ENCODE measurements at regions not wholly inside any gene's neighbourhood (a gene's known extent, or its start where the extent isn't known, plus 50 kb on each side); places are given as distances from the start of the nearest gene placed in this dataset.

GRCh38 chr9:134509281-134509680 lies 132.3 kb upstream of the COL5A1 start:
- no peak for DNase-seq (ENCODE audit: extremely low spot score)
- ChIA-PET CTCF (no interaction called here), POLR2A (no interaction called here)
- TF ChIP-seq SP1 (IDR thresholded peaks at IDR 0.05) (no peak), ARNT (IDR thresholded peaks at IDR 0.05) (no peak), NFRKB (IDR thresholded peaks at IDR 0.05) (no peak), CTBP1 (IDR thresholded peaks at IDR 0.05; ENCODE audit: borderline replicate concordance) (no peak), ZNF384 (IDR thresholded peaks at IDR 0.05) (no peak), L3MBTL2 (conservative IDR thresholded peaks at IDR 0.05) (no peak), HDGF (IDR thresholded peaks at IDR 0.05; ENCODE audit: borderline replicate concordance) (no peak), ELF4 (IDR thresholded peaks at IDR 0.05) (no peak), TARDBP (IDR thresholded peaks at IDR 0.05) (no peak), SUZ12 (IDR thresholded peaks at IDR 0.05) (no peak), FOXA1 (IDR thresholded peaks at IDR 0.05) (no peak), FOXM1 (IDR thresholded peaks at IDR 0.05; ENCODE audit: borderline replicate concordance) (no peak)
- TF ChIP-seq, protein P1, sequence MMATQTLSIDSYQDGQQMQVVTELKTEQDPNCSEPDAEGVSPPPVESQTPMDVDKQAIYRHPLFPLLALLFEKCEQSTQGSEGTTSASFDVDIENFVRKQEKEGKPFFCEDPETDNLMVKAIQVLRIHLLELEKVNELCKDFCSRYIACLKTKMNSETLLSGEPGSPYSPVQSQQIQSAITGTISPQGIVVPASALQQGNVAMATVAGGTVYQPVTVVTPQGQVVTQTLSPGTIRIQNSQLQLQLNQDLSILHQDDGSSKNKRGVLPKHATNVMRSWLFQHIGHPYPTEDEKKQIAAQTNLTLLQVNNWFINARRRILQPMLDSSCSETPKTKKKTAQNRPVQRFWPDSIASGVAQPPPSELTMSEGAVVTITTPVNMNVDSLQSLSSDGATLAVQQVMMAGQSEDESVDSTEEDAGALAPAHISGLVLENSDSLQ (IDR thresholded peaks at IDR 0.05) = no peak

DNA sequence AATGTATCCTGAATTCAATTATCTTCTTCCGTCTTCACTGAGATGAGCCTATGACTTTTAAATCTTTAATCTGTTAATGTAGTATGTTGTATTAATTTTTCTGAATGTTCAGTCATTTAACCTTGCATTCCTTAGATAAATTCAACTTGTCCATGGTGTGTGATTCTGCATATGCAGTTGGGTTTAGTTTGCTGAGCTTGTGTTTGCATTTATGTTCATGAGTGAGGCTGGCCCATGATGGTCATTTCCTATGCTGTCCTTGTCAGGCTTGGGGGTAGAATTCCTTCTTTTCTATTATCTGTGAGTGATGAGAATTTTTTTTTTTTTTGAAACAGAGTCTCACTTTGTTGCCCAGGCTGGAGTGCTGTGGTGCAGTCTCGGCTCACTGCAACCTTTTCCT lies 131.8 kb upstream of the COL5A1 start:
- CTCF ChIA-PET = no interaction called here
- no peak for TF ChIP-seq TARDBP (IDR thresholded peaks at IDR 0.05)
- POLR2A ChIA-PET = no interaction called here
- DNase-seq (ENCODE audit: extremely low spot score) = no peak

DNA sequence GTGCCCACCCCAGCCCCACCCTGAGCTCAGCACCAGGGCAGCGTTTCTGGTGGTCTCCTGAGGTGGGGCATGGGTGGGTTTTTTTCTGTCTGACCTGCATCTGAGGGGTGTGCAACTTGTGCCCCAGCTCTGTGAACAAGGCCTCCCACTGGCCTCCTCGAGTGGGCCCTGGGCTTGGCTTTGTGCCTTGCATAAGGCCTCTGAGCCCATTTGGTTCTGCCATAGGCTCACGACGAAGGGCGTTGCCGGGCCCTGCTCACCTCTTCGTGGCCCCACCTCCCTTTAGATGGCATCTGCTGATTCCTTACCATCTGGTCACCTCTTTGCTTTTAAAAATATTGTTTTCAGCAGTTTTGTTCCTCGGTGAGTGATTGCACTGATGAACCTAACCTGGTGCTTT lies 127.1 kb upstream of the COL5A1 start:
- ChIA-PET POLR2A (no interaction called here), CTCF (no interaction called here)
- DNase-seq (ENCODE audit: extremely low spot score) = no peak
- TF ChIP-seq ZNF384 (IDR thresholded peaks at IDR 0.05) (no peak), SP1 (IDR thresholded peaks at IDR 0.05) (no peak), CTBP1 (IDR thresholded peaks at IDR 0.05; ENCODE audit: borderline replicate concordance) (no peak)
- TF ChIP-seq, protein P1 (IDR thresholded peaks at IDR 0.05) = no peak

DNA sequence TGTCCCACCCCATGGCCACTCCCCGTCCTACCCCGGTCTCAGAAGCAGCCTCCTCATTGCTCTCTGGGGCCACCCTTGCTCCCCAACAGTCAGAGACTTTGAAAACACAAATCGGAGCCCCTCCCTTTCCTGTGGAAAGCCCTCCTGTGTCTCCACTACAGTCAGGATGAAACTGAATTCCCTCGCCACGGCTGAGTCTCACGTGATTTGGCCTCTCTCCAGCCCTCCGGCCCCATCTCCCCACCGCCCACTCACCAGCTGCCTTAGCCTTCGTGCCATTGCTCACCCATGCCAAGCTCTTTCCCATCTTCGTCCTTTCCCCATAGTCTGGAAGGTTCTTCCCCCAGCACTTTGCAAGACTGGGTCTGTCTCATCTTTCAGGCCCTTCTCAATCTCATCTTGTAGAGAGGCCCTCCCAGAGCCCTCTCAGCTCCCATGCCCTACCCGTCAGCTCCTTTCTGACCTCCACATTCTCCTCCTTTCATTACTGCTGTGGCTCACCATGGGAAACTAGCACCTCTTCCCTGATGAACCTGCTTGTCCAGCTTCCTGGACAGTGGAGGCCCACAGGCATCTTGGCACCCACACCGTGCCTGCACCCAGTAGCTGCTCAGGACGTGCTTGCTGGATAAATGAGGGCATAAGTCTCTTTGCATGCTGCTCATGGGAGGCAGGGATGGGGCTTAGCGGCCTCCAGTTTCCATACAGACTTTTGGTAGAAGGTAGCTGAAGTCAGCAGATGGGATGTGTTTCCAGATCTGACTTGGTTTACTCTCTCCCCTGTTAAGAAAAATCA lies 126.4 kb upstream of the COL5A1 start:
- DNase-seq (ENCODE audit: extremely low spot score) = no peak
- ChIA-PET POLR2A (no interaction called here), CTCF (no interaction called here)
- TF ChIP-seq TARDBP (IDR thresholded peaks at IDR 0.05) (no peak), NFRKB (IDR thresholded peaks at IDR 0.05) (no peak)

DNA sequence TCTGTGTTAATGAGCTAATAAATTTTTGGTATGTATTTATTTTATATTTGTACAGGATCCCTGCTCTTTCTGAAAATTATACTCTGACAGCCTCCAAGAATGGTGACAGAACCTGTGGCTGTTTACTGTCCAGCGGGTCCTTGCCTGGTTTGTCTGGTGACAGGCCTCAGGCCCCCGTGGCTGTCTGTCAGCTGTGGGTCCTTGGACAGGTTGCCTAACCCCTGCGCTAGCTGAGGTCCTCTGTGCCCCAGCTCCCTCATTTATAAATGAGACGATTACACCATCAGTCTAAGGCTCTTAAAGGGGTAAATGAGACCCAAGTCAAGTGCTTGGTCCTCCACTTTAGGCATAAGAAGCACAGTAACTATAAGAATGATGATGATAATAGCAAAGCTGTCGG lies 125.1 kb upstream of the COL5A1 start:
- ChIA-PET POLR2A (no interaction called here), CTCF (no interaction called here)
- no peak for DNase-seq (ENCODE audit: extremely low spot score)
- TF ChIP-seq TARDBP (IDR thresholded peaks at IDR 0.05) (no peak), SP1 (IDR thresholded peaks at IDR 0.05) (no peak), HDGF (IDR thresholded peaks at IDR 0.05; ENCODE audit: borderline replicate concordance) (no peak), ELF4 (IDR thresholded peaks at IDR 0.05) (no peak), L3MBTL2 (conservative IDR thresholded peaks at IDR 0.05) (no peak), NFRKB (IDR thresholded peaks at IDR 0.05) (no peak), LEF1 (IDR thresholded peaks at IDR 0.05; ENCODE audit: borderline replicate concordance) (no peak), FOXK2 (IDR thresholded peaks at IDR 0.05) (no peak), BHLHE40 (IDR thresholded peaks at IDR 0.05; ENCODE audit: borderline replicate concordance) (no peak), ARNT (IDR thresholded peaks at IDR 0.05) (no peak), SUZ12 (IDR thresholded peaks at IDR 0.05) (no peak), FOXM1 (IDR thresholded peaks at IDR 0.05; ENCODE audit: borderline replicate concordance) (no peak), ZNF384 (IDR thresholded peaks at IDR 0.05) (no peak), FOXA1 (IDR thresholded peaks at IDR 0.05) (no peak), CTBP1 (IDR thresholded peaks at IDR 0.05; ENCODE audit: borderline replicate concordance) (no peak)
- TF ChIP-seq, protein P1 (IDR thresholded peaks at IDR 0.05) = no peak

GRCh38 chr9:134517069-134517680 lies 124.4 kb upstream of the COL5A1 start:
- CTCF ChIA-PET = no interaction called here
- no peak for DNase-seq (ENCODE audit: extremely low spot score)
- TF ChIP-seq SUZ12 (IDR thresholded peaks at IDR 0.05) (no peak), TARDBP (IDR thresholded peaks at IDR 0.05) (no peak), HDGF (IDR thresholded peaks at IDR 0.05; ENCODE audit: borderline replicate concordance) (no peak), ZNF384 (IDR thresholded peaks at IDR 0.05) (no peak), NFRKB (IDR thresholded peaks at IDR 0.05) (no peak), FOXA1 (IDR thresholded peaks at IDR 0.05) (no peak), L3MBTL2 (conservative IDR thresholded peaks at IDR 0.05) (no peak), ARNT (IDR thresholded peaks at IDR 0.05) (no peak), FOXM1 (IDR thresholded peaks at IDR 0.05; ENCODE audit: borderline replicate concordance) (no peak), LEF1 (IDR thresholded peaks at IDR 0.05; ENCODE audit: borderline replicate concordance) (no peak), CTBP1 (IDR thresholded peaks at IDR 0.05; ENCODE audit: borderline replicate concordance) (no peak), ELF4 (IDR thresholded peaks at IDR 0.05) (no peak), SP1 (IDR thresholded peaks at IDR 0.05) (no peak), BHLHE40 (IDR thresholded peaks at IDR 0.05; ENCODE audit: borderline replicate concordance) (no peak), FOXK2 (IDR thresholded peaks at IDR 0.05) (no peak)
- TF ChIP-seq, protein P1 (IDR thresholded peaks at IDR 0.05) = no peak
- POLR2A ChIA-PET = no interaction called here
